Left ventricle myocardium inferior (tissue), 1 donor: ENCODE measurements at regions not wholly inside any gene's neighbourhood (a gene's known extent, or its start where the extent isn't known, plus 50 kb on each side); places are given as distances from the start of the nearest gene placed in this dataset.

ENCODE experiments used
- DNase-seq: peaks from one replicate; pipeline ENCODE4 v3.0.0-alpha.2; 2020
- H3K27ac ChIP-seq: fragments of 200-600 bp; replicated peaks from 2 replicates; pipeline ENCODE4 v1.8.0; 2021
- H3K27me3 ChIP-seq: fragments of 200-600 bp; 2 replicates; pipeline ENCODE4 v1.8.0; 2021; ENCODE audit warnings: low read depth
- H3K36me3 ChIP-seq: fragments of 200-600 bp; 2 replicates; pipeline ENCODE4 v1.8.0; 2021
- H3K4me1 ChIP-seq: fragments of 200-600 bp; 2 replicates; pipeline ENCODE4 v1.8.0; 2021
- H3K4me3 ChIP-seq: fragments of 200-600 bp; 2 replicates; pipeline ENCODE4 v1.8.0; 2021; ENCODE audit warnings: mild to moderate bottlenecking, moderate library complexity
- H3K9me3 ChIP-seq: fragments of 200-600 bp; replicated peaks from 2 replicates; pipeline ENCODE4 v1.8.0; 2021
- intact Hi-C: fragments of 100-400 bp; cut with micrococcal nuclease; formaldehyde crosslinking; loops from one replicate; pipeline ENCODE4 v1.11.0; 2022
- TF ChIP-seq, protein P1 (sequence below): fragments of 200-600 bp; IDR thresholded peaks from 2 replicates; pipeline ENCODE4 v1.8.0; 2021; ENCODE audit warnings: antibody characterized with exemption, mild to moderate bottlenecking, borderline replicate concordance
- donor health status: DM: no; HTN: yes; CAD: no; lungs with severe emphysema.

GRCh38 chr4:110854021-110854678 lies 231.3 kb upstream of the PITX2 start:
- DNase-seq = no peak
- TF ChIP-seq, protein P1, sequence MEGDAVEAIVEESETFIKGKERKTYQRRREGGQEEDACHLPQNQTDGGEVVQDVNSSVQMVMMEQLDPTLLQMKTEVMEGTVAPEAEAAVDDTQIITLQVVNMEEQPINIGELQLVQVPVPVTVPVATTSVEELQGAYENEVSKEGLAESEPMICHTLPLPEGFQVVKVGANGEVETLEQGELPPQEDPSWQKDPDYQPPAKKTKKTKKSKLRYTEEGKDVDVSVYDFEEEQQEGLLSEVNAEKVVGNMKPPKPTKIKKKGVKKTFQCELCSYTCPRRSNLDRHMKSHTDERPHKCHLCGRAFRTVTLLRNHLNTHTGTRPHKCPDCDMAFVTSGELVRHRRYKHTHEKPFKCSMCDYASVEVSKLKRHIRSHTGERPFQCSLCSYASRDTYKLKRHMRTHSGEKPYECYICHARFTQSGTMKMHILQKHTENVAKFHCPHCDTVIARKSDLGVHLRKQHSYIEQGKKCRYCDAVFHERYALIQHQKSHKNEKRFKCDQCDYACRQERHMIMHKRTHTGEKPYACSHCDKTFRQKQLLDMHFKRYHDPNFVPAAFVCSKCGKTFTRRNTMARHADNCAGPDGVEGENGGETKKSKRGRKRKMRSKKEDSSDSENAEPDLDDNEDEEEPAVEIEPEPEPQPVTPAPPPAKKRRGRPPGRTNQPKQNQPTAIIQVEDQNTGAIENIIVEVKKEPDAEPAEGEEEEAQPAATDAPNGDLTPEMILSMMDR = no peak
- intact Hi-C loops = no loop called here
- no peak overlapping the region for H3K4me3 ChIP-seq
- H3K27ac ChIP-seq = no peak overlapping the region
- no peaks in the 10 kb centered on the region for H3K36me3 ChIP-seq
- no peaks in the 10 kb centered on the region for H3K9me3 ChIP-seq
- H3K4me1 ChIP-seq = no peaks in the 10 kb centered on the region
- H3K27me3 ChIP-seq = no peaks in the 10 kb centered on the region

DNA sequence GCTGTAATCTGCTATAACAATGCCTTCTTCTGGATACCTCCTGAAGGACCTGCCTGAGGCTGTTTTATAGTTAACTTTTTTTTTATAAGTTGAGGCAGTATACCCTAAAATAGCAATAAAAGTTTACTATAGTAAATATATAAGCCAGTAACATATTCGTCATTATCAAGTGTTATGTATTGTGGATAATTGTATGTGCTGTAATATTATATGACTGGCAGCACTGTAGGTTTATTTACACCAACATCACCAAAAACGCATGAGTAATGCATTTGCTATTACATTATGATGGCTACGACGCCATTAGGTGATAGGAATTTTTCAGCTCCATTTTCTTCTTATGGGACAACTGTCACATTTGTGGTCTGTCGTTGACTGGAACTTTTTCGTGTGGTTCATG lies 237.2 kb upstream of the PITX2 start:
- H3K36me3 ChIP-seq = no peaks in the 10 kb centered on the region
- H3K27ac ChIP-seq = no peak overlapping the region
- no peak for DNase-seq
- no peaks in the 10 kb centered on the region for H3K4me1 ChIP-seq
- intact Hi-C loops = no loop called here
- H3K9me3 ChIP-seq = no peaks in the 10 kb centered on the region
- H3K4me3 ChIP-seq = no peak overlapping the region
- no peaks in the 10 kb centered on the region for H3K27me3 ChIP-seq
- TF ChIP-seq, protein P1 = no peak

DNA sequence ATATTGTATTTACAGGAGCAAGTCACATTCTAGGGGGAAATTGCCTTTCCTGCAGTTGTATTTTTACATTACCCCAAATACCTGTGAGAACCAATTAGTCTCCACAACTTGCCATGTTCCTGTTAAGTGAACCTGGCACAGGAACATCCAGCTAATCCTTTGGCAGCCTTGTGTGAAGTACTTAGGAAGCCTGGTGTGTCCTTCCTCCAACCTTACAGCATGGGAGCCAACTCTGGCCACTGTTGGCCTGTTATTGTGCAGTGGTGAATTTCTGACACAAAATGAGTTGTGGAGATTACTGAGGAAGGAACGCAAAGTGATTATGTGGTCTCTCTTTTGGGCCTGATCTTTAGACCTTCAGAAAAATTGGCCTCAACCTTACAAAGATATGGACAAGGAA lies 238.0 kb upstream of the PITX2 start:
- H3K27ac ChIP-seq = no peak overlapping the region
- H3K27me3 ChIP-seq = no peaks in the 10 kb centered on the region
- no peaks in the 10 kb centered on the region for H3K9me3 ChIP-seq
- no peaks in the 10 kb centered on the region for H3K4me1 ChIP-seq
- no peak for DNase-seq
- H3K36me3 ChIP-seq = no peaks in the 10 kb centered on the region
- intact Hi-C loops = no loop called here
- H3K4me3 ChIP-seq = no peak overlapping the region
- TF ChIP-seq, protein P1 = no peak

DNA sequence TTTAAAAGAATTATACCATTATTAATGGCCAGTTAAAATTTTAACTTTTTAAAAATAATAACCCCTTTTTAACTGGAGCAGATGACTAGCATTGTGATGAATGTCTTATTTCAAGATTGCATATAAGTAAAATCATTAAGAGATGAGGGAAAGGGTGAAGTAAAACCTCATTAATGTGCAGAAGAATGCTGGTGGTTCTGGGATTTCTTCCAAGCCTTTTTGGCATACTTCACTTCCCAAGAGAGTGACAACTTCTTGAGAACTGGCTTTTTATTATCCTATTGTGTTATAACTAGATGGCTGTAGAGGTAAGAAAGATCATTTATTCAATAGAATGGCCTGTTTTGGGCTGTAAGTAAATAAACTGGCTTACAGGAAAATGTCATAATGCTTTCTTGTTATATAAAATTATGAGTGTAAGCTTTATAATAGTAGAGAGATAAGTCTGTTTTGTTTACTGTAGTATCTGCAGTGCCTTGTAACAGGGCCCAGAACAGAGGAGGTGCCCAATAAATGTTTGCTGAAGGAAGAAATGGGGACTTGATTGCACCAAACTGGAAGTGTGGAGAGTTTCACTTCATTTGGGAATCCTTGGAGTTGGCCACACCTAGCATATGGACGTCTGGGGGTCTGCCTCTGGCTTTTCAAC lies 242.9 kb upstream of the PITX2 start:
- Histone ChIP-seq H3K4me1 (peaks cover 5% of the 10 kb centered on the region), H3K36me3 (no peaks in the 10 kb centered on the region), H3K9me3 (no peaks in the 10 kb centered on the region), H3K27me3 (no peaks in the 10 kb centered on the region), H3K27ac (no peak overlapping the region), H3K4me3 (no peak overlapping the region)
- intact Hi-C loops = no loop called here
- DNase-seq = no peak
- TF ChIP-seq, protein P1 = no peak

DNA sequence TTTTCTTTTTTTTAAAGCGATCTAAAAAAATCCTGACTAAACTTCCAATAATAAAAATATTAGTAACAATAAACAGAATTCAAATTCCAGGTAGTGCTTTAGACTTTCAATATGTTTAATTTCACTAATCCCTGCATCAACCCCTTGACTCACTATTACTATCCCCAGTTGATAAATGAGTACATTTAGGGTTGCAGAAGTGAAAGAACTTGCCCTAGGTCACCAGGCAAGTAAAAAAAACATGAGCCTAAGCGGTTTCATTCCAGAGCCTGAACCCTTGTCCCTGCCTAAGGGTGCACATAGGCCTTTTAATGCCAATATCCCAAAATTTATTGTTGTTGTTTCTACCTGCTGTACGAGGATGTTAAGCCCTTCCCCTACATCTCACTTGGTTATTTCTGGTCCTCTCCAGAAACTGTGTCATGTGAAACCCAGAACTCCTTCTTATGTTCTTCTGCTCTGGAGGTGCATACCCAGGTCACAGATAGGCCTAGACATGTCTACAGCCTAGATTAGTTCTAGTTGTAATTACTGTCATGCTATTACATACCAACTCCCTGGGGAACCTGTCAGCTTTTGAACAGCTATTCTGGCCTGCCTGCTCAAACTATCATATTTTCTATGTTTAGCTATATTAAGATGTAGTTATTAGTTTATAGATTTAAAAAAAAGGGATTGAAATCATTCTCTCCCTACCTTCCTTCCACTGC lies 244.5 kb upstream of the PITX2 start:
- no peaks in the 10 kb centered on the region for H3K36me3 ChIP-seq
- no peaks in the 10 kb centered on the region for H3K27me3 ChIP-seq
- intact Hi-C loops = no loop called here
- TF ChIP-seq, protein P1 = no peak
- no peak overlapping the region for H3K27ac ChIP-seq
- peaks cover 5% of the 10 kb centered on the region for H3K4me1 ChIP-seq
- DNase-seq = no peak
- no peaks in the 10 kb centered on the region for H3K9me3 ChIP-seq
- H3K4me3 ChIP-seq = no peak overlapping the region
